ENCODE measurements at regions not wholly inside any gene's neighbourhood (a gene's known extent, or its start where the extent isn't known, plus 50 kb on each side); places are given as distances from the start of the nearest gene placed in this dataset.
"Not testable (repeated sequence)": the region's sequence is repeated elsewhere in the genome, so short reads cannot be mapped to it uniquely, and the experiment has no call there.

DNA sequence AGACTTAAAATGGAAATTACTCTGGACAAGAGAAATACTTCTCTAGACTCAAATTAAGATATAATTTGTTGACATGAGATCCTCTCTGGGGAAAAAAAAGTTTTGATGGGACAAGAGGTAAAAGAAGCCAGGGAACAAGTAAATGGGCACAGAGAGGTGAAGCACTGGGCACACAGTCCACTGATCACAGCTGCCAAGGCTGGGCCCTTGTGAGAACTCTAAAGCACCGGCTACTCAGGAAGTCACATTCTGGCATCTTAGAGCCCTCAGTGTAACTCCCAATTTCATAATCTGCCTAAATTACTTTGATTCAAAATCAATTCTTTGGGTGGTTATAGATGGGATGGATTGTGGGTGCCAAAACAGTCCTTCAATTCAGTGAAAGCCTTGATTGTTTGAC lies 123.2 kb upstream of the CACNA2D1 start:
- no peak for DNase-seq (ENCODE audit: low read depth)

DNA sequence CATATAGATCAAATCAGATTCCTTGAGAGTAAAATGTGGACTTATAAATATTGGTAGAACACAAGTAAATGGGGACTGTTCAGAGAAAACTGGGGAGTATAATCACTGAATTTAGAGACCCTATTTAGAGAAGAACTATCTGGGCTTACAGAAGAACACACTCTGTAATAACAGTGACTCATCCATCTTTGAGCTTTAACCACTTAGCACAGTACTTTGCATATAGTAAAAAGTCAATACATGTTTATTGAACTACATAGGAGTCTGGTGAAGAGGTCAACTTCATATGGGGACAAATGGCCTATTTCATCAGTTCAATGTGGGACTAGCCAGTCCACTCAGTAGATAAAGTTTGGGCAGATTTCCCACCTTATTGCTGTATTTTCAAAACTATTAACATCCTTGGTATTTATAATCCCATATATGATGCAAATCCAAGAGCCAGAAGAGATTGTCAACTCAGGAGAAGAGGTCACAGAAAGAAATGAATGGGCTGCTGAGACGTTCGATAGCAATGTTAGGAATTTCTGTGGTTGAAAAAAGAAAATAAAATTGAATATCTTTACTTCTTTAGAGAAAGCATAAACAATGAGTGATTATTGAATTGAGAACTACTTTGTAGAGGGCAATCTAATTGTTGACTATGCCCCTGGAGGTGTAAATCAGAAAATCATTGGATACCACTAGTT lies 119.3 kb upstream of the CACNA2D1 start:
- no peak for DNase-seq (ENCODE audit: low read depth)

DNA sequence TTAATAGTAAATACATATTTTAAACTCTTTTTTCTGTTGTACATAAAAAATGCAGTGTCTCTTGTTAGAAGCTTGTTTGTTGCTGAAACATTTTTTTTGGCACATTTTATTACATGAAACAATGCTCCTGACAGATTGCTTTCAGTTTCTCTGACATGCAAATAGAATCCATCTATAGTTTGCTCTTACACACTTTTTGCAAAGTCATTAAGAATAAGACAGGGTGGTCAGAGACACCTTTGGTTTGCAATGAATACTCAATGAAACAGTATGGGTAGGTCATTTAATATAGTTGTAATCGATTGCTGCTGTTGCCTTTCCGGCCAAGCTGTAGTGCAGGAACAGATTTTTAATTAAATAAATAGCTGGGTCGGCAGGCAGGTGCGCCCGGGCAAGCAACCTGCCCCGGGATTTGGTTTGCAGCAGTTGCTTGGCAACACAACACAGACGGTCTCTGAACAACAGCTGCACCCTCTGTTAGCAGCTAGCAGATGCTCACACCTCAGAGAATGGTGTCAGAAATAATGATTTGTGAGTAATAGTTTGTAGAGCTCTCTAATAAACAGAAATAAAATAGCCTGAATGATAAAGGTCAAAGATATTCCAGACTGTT lies 115.7 kb upstream of the CACNA2D1 start:
- DNase-seq (ENCODE audit: low read depth), result no peak

DNA sequence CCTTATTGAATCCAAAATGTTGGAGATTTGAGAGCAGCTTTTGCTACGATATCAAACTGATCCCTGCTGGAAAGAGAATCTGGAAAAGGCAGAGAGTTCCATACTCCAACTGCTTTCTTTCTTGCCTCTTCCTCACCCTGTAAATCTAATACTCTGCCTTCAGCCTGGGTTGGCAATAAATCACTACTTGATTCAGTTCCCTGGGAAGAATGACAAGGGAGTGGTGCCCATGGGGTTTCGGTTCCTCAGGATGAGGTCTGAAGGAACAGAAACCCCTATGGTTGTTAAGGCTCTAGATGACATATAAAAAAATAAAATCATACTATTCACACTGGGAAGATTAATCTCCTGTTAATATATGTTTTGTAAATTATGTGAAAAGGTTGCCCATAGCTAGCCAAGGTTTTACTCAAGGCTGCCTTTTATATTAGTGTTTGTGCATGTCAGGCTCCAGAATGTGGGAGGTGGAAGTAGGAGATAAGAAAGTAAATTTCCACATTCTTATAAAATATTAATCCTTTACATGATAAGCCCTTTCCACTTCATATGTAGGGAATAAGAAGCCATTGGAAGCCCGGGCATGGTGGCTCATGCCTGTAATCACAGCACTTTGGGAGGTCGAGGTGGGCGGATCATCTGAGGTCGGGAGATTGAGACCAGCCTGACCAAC lies 106.2 kb upstream of the CACNA2D1 start:
- no peak for DNase-seq (ENCODE audit: low read depth)

DNA sequence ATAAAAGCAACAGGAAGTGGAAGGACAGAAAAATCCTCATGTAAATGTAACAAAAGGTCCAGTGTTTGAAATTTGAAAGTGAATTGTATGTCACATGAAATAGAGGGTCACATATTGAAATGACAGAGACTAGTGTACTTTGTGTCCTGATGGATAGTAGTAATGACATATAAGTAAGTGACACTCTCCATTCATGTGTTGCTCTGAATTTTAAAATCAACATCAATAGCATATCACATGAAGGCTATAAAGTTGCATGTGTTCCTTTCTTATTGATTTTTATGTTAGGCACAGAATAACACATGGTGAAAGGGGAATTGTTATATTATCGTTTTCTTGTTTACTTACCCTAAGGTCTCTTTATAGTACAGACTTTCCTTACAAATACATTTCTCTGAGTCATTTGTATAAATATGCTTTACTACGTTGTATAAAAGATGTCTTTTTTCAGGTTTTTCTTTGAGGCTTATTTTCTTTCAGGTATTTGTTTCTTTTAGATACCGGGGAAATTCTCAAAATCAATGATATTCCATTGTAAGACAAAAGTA lies 104.6 kb upstream of the CACNA2D1 start:
- DNase-seq (ENCODE audit: low read depth), result no peak

DNA sequence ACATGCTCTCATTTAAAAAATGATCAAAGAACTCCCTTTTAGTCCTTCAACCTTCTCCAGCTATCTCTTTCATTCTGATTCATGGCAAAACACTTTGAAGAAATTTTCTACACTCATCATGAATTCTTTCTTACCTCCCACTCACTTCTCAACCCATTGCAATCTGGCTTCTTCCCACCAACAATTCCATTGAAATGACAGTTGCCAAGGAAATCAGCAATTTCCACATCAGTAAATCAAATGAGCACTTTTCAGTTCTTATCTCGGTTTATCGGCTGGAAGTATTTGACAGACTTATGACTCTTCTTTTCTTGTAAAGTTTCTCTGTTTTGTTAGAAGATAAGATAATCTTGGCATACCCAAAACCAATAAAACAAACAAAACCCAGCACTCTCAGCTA lies 99.1 kb upstream of the CACNA2D1 start:
- no peak for DNase-seq (ENCODE audit: low read depth)

DNA sequence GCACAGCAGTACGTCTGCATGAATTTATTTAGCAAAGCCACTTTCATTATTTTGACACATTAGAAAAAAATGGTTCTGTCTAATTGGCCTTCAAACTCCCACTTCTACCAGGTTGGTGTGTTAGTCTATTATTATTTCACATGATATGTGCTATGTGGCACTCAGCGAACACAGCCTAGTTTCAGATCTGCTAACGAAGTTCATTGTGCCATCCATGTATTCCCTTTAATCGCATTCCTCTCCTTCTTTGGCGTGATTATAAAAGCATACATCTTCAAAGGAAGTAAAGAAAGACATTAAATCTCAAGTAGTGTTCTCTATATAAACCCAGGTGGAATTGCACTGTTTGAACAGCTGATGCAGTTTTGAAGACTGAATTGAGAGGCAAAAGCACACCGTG lies 96.4 kb upstream of the CACNA2D1 start:
- no peak for DNase-seq (ENCODE audit: low read depth)

DNA sequence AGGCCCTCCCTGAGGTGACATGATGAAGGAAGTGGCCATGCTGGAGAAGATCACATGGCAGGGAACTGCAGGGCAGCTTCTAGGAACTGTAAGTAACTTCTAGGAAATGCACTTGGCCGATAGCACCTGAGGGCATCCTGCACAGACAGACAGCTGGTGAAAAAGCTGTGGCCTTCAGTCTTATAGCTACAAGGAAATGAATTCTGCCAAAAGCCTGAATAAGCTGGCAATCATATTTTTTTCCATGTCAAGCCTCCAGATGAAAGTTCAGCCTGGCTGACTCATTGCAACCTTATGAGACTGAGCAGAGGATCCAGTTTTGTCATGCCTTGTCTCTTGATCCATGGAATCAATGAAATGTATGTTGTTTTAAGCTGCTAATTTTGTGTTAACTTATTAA lies 91.1 kb upstream of the CACNA2D1 start:
- DNase-seq (ENCODE audit: low read depth), result no peak

DNA sequence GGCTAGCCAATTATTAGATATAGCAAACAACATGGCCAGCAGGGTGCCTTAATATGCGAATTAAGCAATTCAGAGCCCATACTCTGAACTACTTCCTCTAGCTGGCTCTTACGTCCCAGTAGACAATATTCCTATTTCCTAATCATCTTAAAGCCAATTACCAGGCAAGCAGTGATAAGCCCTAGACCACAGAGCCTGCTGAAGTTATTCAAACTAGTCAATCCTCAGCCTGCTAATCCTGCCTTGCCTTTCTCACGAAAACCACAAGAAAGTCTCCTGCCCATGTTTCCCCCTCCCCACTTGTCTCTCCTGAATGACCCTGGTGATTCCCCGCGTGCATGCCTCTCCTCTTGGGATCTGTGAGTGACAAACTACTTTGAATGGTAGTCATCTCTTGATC lies 86.8 kb upstream of the CACNA2D1 start:
- no peak for DNase-seq (ENCODE audit: low read depth)

DNA sequence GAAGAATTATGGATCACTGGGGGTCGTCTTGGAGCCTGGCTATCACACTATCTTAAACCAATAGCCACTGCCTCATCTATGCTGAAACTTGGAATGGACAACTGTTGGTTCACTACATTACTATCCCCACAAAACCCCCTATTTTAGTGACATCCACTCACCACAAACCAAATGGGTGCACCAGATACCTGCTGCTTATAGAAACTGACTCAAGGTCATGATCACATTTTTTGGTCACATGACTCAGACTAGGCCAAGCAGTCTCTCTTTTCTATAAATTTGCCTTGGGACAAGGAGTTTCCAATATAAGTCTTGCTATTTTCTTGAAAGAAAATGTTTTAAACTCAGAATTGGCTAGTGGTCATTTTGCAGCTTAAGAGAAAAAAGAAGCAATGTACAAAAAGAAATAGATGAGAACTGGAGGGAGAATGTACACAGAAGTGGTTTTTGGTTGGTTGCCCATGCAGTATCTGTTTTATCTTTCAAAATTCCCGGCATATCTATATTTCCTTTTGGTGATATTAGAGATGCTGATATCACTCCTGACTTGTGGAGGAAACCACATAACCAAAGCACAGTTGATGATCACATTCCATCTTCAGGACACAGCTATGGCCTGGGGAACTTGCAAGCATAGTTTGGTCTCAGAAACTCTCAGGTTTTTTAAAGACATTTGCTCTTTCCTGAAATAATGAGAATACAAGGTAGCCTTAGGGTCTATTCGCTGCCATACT lies 85.2 kb upstream of the CACNA2D1 start:
- no peak for DNase-seq (ENCODE audit: low read depth)

DNA sequence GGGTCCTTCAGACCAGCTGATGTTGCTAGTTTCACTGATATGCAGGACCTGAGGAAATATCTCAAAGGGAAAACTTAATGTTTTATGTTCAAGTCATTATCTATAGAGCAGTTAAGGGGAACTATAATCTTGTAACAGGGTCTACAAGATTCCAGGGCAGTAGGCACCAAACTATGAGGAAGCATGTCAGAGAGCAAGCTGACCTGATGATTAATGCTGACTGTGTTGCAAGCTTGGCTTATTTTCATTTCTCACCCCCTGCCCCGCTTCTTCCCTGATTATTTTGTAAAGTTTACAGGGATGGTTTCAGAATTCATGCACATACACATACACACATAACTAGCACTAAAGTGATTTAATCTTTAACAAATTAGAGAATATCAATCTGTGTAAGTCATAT lies 84.3 kb upstream of the CACNA2D1 start:
- no peak for DNase-seq (ENCODE audit: low read depth)

DNA sequence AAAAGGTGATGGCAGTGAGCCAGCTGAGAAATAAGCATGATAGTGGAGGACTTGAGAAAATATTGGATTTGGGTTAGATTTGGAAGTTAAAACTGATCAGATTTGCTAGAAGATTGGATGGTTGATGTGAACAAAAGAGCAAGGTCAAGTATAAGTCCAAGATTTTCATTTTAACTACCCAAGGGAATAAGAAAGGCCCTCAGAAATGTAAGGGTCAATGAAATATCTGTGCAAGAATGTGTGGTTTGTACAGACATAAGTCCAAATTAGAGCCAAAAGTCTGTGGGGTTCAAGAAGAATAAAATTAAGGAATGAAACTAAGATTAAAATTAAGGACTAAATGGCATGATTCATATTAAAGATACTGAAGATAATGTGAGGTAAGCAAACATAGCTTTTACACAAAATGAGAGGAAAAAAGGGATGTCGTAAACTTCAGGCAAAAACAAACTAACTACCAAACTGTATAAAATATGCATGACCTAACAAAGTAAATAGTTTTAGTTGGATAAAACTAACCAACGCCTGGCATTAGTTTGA lies 78.4 kb upstream of the CACNA2D1 start:
- no peak for DNase-seq (ENCODE audit: low read depth)

DNA sequence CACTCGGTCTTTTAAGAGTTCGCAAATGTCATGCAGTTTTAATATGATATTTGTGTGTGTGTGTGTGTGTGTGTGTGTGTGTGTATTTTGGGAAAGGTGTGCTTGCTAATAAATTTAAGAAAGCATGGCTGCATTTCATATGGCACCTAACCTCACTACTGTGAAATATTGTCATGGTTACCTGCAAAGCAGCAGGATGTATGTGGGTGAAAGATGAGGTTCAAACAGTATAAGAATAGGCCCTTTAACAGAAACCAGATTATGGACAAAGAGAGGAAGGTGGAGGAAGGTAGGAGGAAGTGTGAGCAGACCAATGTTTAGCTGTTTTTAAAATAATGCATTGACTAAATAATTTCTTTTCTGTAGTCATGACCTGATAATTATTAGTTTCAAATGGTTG lies 73.5 kb upstream of the CACNA2D1 start:
- no peak for DNase-seq (ENCODE audit: low read depth)

DNA sequence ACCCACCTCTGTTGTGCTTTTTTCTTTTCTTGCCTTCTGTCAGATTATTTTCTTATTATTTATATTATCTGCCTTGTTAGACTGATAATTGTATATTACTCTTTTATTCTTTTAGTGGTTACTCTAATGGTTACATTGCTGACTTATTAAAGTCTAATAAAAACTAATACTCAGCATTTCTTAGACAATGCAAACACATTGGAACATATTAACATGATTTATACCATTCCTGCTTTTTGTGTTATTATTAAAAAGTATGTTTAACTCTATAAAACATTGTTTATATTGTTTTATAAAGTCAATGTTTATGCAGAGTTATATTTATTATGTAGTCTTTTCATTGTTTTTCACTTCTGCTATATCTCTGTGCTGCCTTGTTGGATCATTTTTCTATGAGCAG lies 68.0 kb upstream of the CACNA2D1 start:
- no peak for DNase-seq (ENCODE audit: low read depth)

DNA sequence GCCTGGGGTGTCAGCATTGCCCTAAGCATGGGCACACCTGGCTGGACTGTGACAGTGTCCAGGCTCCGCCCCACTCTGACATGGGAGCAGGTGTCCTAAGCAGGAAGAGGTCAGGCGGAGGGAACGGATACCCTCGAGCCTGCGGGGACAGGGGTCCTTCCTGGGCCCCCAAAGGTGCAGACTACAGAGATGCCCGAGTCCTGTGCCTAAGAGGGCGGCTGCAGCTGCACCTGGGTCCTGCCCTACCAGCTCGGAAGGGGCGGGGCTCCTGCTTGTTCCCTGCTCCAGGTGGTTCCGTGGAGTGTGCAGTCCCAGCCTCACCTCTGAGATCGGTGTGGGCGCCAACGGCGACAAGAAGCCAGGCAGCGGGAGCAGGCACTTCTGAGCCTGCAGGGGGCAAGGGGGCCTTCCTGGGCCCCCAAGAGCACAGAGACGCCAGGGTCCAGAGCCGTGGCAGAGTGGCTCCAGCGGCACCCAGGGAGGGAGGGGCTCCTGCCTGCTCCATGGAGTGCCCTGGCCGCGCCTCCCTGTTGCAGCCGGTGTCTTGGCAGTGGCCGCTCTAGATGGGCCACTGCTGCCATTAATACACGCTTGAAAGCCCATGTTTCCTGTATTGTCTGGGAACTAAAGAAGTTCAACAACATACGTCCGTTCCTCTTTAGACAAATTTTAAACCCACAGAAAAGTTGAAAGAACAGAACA lies 64.5 kb upstream of the CACNA2D1 start:
- no peak for DNase-seq (ENCODE audit: low read depth)

DNA sequence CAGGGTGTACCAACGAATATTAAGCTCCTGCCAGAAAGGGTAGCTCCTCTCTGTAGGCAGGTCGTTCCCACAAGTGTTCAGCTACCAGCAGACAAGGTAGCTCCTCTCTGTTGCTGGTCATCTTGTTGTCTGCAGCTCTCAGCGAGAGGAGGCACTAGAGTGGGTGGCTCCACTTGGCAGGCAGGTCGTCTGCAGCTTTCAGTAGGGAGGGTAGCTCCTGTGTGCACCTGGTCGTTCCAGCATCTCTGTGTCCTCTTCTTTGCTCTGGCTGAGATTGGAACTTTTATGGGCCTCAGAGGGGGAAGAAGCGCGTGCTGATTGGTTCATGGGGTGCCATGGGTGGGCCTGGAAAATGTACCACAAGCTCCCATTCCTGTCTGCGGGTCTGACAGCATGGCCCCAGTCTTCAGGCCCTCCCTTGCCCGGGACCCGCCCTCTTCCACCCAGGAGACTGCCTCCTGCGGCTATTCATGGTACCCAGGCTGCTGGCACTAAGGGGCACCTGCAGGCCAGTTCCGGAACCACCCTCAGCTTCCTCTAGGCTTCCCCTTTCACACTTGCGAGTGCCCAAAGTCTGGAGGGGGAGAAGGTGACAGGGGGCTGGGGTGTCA lies 63.9 kb upstream of the CACNA2D1 start:
- DNase-seq (ENCODE audit: low read depth), result no peak

DNA sequence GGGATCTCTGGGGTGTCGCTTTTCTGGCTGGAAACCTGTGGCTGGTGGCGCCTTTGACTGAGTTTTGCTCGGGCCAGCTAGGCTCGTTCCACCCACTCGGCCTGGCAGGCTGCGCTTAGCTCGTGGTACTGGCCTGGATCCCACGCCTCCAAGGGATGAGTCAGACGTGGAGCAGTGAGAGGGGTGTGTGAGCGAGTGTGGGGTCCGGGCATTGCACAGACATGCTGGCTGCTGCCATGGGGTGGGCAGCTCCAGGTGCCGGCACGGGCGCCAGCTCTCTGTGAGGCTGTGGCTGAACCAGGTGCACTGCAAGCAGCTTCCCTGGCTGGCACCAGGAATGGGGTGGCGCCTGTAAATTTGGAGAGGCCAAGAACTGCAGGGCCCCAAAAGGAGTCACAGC lies 63.1 kb upstream of the CACNA2D1 start:
- DNase-seq (ENCODE audit: low read depth), result no peak

DNA sequence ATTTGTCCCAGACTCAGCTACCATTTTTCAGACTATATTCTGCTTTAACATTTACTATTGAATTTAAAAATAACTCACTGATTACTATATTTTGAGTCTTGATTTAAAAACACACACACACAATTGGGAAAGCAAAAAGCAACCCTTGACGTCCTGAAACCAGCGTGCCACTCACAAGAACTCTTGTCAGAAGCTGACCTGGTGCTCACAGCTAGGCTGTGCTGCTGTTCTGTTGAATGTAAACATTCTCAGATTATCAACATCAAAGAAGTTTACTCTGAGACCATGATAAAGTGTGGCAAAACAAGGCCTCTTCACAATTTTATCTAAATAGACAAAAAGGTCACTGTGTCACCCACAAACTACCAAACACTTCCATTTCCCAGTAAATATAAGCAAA lies 62.6 kb upstream of the CACNA2D1 start:
- DNase-seq (ENCODE audit: low read depth), result no peak

DNA sequence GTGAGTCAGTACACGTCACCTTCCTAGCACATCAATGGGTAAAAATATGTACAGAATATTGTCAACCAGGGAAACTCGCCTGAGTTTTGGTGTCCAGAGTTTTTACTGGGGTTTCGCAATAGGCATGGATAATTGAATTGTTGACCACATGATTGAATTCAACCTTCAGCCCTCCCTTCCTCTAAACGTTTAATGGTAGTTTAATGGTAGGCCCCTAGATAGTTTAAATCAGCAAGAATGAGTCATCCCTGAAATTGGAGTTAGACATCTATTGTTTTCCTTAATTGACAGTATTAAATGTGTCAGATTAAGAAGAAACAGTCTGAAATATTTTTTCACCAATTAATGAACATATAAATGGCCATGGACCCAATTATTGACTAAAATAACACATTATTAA lies 57.8 kb upstream of the CACNA2D1 start:
- DNase-seq (ENCODE audit: low read depth), result no peak

DNA sequence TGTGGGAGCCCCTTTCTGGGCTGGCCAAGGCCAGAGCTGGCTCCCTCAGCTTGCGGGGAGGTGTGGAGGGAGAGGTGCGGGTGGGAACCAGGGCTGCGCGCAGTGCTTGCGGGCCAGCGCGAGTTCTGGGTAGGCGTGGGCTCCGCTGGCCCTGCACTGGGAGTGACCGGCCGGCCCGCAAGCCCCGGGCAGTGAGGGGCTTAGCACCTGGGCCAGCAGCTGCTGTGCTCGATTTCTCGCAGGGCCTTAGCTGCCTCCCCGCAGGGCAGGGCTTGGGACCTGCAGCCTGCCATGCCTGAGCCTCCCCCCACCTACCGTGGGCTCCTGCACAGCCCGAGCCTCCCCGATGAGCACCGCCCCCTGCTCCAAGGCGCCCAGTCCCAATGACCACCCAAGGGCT lies 56.0 kb upstream of the CACNA2D1 start:
- DNase-seq (ENCODE audit: low read depth), result not testable (repeated sequence)

DNA sequence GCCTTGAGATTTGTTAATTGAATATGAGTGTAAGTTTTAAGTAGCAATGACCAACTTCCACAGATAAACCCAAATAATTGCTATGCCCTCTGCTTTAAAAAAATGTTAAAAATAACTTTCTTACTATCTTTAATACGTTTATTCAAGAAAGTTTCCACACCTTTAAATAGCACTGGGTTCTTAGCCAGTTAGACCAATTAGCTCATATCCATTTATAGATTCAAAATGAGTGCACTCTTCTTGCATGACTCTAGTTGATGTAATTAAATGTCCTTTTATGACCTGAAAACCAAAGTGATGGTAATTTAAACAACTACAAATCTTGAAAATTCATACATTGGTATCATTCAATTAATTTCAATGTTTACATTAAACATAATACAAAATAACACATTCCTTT lies 50.8 kb upstream of the CACNA2D1 start:
- no peak for DNase-seq (ENCODE audit: low read depth)
